GM23338 (cell line): ENCODE measurements at regions not wholly inside any gene's neighbourhood (a gene's known extent, or its start where the extent isn't known, plus 50 kb on each side); places are given as distances from the start of the nearest gene placed in this dataset.

Experiments used
- CREB1 ChIP-seq: fragments of 250-450 bp; sonication (Bioruptor Pico); IDR thresholded peaks from 2 replicates; pipeline ENCODE4 v1.5.0; 2020; ENCODE audit warnings: low read depth, mild to moderate bottlenecking, moderate library complexity
- CTCF ChIP-seq, 2 experiments: fragments of 200-600 bp in 1 of 2; sonication (generic) in 1 of 2; conservative IDR thresholded peaks; 2 replicates each; pipeline versions ENCODE4 v1.5.1 to v1.6.1; 2016 to 2017; ENCODE audit warnings: antibody characterized with exemption in 2 of 2, low read depth in 2 of 2, mild to moderate bottlenecking in 2 of 2, moderate library complexity in 1 of 2
- EZH2phosphoT487 ChIP-seq: fragments of 200-600 bp; sonication (generic); IDR thresholded peaks from one replicate; pipeline ENCODE4 v1.8.1; 2018; ENCODE audit warnings: antibody characterized with exemption; ENCODE audit not compliant: unreplicated experiment
- NANOG ChIP-seq: IDR thresholded peaks from 2 replicates; pipeline ENCODE4 v1.6.1; 2016; ENCODE audit warnings: antibody characterized with exemption, borderline replicate concordance
- POLR2AphosphoS5 ChIP-seq: IDR thresholded peaks from 2 replicates; pipeline ENCODE4 v1.6.1; 2016; ENCODE audit warnings: antibody characterized with exemption, low read depth
- REST ChIP-seq: IDR thresholded peaks from one replicate; pipeline ENCODE4 v1.6.1; 2018; ENCODE audit warnings: antibody characterized with exemption; ENCODE audit not compliant: unreplicated experiment
- STAT1 ChIP-seq: IDR thresholded peaks from one replicate; pipeline ENCODE4 v1.6.1; 2016; ENCODE audit warnings: antibody characterized with exemption; ENCODE audit not compliant: unreplicated experiment
- ZNF331 ChIP-seq: fragments of 250-450 bp; sonication (Bioruptor Pico); IDR thresholded peaks from 2 replicates; pipeline ENCODE4 v1.5.0; 2020; ENCODE audit warnings: low read depth, mild to moderate bottlenecking, moderate library complexity

GRCh38 chr10:29957907-29958331, 101.5 kb downstream of the JCAD start:
- TF ChIP-seq CTCF (conservative IDR thresholded peaks at IDR 0.05; ENCODE audit: low read depth in 2 of 2) (no peak), REST (no peak), POLR2AphosphoS5 (no peak), EZH2phosphoT487 (no peak), STAT1 (no peak), NANOG (no peak), CREB1 (CRISPR knock-in tag) (no peak), ZNF331 (no peak)
